DMS 273 treated with DMSO at 0.1 percent for 48 hours (cell line): ENCODE measurements at regions not wholly inside any gene's neighbourhood (a gene's known extent, or its start where the extent isn't known, plus 50 kb on each side); places are given as distances from the start of the nearest gene placed in this dataset.

Experiments
- DNase-seq: peaks from one replicate; lab custom pipeline; 2025; lab: John Stamatoyannopoulos, UW

DNA sequence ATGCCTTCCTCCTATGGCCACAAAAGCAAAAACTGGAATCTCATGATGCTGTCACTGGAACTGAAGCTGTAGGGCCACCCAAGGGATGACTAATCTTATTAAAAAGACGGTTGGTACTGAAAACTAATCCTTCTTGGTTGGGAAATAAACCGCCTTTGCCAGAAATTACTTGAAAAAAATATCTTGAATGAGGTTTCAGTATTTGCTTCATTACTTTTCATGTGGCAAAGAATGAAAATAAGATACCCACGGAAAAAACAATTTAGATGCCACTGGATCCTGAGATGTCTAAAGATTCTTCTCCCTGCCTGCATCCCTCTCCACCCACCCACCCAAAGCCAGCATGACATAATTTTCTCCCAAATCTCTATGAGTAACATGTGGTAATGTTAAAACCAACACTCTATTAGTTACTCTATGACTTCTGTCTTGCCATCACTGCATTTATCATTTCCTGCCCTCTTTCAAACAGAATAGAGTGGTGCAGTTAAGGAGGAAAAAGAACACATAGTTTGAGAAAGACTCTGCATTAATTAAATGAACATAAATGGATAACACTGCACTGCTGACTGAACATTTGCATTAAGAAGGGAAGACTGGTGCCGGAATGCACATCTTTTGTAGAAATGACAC lies 111.8 kb upstream of the DPH6 start:
- no peak for DNase-seq

DNA sequence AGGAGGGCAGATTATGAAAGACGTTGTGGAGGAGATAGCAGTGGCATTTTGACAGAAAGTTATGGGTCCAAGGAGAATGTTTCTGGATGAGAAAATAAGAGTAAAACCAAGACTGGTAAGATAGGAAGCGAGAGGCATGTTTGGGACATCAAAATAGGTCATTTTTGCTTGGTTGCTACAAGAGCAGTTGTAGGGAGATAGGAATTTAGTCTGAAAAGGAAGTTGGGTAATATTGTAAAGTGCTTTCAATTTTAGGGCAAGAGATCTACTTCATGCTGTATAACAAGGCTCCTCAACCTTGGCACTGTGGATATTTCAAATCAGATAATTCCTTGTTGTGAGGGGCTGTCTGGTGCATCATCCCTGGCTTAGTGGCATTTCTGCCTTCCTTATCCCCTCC lies 118.0 kb upstream of the DPH6 start:
- no peak for DNase-seq

DNA sequence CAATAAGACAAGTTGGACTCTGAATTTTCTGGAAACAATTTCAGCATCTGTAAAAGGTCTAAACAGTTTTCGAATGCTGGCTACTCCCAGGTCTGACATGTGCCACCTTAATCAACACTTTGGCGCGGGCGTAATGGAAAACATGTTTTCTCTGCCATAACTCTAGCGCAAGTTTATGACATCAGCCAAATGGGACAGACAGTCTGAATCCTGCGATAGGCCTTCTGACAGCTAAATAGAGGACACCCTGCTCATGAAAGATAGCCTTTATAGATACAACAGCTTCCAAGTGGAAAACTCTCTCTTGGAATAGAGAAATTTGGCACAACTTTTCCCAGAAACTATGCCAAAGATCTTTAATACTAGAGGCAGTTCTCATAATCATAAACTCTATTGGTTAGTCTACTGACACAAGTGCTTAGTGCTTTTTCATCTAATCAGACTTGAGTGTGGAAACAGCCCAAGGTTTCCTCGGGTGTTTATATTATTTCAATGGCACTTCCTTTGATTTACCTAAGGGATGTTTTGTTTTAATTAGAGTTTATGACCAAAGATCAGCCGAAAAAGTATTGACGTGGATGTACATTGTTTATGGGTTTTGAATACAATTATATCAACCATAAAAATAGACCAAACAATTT lies 120.1 kb upstream of the DPH6 start:
- DNase-seq, result no peak

DNA sequence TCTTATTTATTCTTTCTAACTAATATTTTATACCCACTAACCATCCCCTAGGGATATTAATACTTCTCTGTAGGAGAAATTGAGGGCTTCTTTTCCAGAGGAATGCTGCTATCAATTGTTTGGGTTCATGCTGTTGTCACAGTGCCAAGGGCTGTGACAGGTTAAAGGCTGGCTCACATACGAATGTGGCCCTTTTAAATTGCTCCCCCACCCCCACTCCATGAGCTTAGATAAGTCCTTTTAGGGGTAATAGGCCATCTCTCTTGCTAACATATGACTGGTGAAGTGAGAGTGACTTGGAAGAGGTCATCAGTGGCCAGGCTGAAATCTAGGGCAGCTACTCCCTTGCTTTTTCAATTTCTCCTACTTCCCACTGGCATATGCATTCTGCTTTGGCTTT lies 121.9 kb upstream of the DPH6 start:
- DNase-seq, result no peak

DNA sequence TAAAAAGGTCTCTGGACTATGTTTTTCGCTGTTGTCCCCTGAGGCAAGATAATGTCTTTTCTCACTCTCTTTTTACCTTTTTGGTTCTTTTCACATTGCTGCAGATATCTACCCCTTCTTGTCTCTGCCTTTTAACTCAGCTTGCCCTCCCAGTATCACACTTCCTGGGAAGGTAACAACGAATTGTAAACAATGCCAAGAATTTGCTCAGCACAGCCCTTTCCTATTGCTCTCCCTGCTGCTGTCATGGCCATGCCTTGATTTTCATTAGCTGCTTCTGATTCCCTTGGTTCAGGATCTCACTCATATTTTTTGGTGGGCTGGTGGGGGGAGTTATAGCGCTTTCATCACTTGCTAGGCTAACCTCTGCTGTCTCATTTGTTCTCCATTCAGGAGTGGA lies 123.1 kb upstream of the DPH6 start:
- no peak for DNase-seq

DNA sequence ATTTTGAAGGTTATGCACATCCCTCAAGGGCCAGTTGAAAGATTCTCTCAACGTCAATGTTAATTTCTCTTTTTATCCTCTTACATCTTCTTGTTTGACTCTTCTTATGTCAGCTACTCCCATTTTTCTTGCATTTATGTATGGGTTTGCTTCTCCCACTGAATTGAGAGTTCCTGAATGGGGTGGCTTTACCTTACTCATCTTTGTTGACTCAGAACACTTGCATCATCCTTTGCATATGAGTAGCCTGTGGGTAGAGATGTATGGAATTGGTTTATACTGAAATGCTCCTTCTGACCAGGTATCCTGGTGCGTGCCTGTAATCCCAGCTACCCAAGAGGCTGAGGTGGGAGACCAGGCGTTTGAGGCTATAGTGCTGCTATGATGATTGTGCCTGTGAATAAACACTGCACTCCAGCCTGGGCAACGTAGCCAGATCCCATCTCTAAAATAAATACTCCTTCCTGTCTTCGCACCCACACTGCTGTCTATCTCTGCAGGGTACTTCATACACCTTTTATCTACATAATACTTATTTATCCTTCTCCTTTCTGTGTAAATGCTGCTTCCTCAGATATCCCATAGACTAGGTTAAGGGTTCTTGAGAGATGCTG lies 123.6 kb upstream of the DPH6 start:
- DNase-seq, result no peak

DNA sequence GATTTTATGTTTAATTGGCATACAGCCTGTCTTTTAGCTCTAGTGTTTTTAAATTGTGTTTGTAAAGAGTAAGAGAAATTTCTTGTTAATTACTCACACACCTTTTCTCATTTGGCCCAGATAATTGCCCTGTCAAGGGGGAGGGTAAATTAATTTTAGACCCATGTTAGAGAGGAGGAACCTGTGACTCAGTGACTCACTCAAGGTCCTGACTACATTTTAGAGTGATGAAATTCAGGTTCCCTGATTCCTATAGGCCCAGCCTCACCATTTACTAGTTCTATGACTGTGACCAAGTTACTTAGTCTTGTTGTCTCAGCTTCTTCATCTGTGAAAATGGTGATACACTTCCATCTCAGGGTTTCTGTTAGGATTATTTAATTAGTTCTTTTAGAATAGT lies 125.2 kb upstream of the DPH6 start:
- no peak for DNase-seq

DNA sequence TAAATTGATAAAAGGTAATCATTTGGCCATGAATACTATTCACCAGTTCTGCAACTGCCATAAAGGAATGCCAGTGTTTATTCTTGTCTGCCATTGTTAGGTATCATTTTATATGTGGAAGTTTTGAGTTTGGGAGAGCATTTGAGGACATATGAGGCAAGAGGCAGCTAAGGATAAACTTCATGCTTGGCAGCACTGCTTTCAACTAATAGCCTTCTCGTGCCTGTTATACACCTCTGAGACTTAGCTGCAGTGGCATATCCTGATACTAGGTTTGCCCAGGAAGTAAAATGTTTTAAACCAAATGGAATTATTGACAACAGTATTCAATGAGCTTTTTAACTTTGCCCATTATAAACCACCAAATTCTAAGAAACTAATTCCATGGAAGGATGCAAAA lies 126.0 kb upstream of the DPH6 start:
- no peak for DNase-seq

DNA sequence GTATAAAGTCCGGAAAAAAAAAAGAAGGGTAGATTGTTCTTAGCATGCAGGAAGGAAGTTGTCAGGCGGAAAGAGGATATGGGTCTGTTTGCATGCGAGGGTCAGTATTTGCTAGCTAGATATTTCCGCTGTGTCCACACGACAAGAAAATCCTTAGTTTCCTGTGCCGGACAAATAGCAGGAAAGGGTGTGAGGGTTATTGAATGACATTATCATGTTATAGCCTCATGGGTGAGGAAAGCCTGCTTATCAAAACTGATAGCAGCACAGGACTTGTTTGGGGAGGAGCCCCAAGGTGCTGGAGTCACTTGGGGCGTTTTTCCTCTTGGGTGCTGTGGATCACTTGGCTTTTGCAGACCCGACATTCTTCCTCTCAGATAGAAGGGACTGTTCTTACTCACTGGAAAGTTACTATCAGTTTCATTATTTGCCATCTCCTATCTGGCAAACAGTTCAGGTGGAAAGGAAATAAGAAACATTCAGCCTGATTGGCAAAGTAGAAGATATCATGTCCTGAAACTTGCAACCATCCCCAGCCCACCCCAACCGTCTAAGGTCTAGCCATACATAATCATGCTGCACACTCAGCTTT lies 127.2 kb upstream of the DPH6 start:
- DNase-seq, result no peak

DNA sequence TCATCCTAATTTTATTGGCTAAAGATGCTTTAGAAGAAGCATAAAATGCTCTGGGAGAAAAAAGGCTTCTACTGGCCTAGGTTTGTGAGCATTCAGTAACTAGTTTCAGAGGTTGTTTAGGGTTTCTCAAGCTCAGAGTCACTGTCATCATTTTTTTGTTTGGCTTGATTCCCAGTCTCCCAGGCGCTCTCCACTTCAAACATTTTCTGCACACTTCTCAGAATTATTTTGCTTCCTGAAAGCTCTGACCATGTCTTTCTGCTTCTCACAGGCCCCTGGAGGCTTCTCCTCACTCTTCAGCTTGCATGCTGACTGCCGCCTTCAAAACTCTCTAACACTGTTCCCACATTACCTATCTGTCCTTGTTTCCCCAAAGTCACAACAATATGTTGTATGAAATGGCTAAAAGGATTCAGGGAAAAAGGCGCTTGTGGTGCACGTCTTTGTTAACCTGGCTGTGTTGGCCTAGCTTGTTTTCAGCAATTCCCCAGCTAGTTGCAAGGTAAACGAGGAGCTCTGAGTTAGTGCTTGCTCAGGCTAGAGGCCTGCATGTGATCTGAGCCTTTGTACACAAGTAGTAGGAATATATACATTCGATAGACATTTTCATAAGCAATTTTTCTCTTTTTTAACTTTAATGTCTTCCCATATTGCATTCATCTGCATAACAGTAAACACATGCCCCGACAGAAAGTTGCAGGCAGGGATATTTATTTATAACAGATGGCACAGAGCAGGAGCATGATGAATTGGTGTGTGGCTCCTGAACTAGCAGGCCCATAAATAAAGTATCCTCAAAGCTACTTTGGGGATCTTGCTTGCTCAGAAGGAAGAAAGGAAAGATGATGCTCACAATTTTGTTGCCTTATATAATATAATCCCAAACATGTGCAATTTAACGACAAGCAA lies 129.2 kb upstream of the DPH6 start:
- DNase-seq, result no peak

DNA sequence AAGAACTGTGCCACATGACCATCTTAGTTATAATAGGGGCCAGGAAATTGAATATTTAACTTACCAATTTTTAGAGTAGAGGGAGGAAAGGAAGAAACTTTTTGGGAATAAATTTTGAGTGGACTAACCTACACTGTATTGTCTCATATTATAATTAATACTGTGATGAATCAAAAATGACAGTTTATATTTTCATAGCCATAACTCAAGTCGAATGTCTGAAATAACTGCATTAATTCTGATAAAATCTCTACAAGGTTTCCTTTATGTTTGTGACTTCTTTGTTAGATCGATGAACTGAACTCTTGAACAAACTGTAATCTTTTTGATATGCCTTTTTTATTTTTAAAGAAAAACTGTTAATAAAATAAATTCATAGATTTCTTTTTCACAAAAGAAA lies 132.8 kb upstream of the DPH6 start:
- no peak for DNase-seq

DNA sequence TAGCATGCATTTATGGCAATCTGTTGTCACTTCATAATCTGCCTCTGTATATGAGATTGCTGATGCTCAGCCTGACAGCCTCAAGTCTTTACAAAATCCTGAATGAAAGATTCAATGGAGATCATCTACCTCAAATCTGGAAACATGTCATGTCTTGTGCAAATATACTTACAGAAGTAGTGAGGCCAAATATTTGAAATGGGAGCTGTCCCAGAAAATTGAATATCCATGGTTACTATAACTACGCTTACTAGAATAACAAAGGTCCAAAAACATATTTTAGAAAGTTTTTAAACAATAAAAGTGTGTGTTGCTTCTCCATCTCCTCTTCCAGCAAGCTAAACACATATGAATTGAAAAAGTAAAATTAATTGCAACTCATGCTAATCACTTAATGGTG lies 133.2 kb upstream of the DPH6 start:
- DNase-seq, result no peak

DNA sequence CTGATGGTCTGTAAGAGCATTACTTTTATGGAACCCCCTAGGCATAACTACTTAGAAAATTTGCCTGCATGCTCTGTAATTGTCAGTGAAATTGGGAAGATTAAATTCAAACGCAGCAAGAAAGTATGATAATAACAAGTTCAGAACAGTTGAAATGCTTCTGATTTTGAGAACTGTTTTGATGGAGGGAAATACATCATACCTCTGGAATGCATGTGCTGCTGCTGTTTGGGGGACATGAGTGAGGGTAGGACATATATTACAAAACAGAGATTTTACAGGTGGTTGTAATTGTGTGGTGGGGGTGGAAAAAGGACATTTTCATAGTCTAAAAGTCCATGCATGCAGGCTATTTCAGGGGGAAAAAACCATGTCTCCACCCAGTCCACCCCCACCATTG lies 135.0 kb upstream of the DPH6 start:
- no peak for DNase-seq

DNA sequence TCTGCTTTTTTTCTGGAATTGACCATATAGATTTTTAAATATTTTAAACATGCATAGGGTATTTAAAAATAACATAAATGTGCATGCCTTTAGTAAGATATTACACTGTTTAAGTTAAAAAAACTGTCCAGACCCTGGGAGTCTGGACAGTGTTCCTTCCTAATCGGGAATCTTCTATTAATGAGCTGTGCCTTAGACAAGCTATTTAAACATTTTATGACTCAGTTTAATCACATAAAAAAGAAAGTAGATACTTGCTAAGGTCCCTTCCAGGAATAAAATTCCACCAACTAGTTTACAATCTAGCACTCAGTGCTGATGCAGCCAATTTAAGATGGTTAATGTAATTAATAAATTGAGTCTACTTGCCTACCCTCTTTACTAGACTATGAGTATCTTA lies 140.4 kb upstream of the DPH6 start:
- DNase-seq, result no peak

DNA sequence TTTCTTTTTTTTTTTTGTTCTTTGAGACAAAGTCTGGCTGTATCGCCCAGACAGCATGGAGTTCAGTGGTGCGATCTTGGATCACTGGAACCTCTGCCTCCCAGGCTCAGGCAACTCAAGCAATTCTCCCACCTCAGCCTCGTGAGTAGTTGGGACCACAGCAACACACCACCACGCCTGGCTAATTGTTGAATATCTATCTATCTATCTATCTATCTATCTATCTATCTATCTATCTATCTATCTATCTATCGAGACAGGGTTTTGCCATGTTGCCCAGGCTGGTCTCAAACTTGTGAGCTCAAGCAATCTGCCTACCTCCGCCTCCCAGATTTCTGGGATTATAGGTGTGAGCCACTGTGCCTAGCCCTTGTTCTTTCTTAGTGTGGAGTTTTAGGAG lies 143.3 kb upstream of the DPH6 start:
- DNase-seq, result no peak

DNA sequence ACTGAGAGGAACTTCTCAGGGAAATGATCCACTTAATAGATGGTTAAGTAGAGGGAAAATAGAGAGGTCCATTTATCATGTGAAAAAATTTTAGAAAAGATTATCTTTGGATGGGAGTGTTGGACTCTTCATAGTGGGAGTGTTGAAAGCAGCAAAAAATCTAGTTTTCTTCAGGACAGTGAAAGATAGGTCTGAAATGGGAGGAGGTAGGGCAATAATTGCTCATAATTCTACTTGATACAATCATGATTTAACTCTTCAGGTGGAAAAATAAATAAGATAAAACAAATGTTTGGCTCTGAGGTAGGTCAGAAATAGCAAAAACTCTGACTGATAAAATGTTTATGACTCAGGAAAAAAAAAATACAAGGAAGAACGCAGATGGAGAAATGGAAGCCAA lies 144.1 kb upstream of the DPH6 start:
- DNase-seq, result no peak

DNA sequence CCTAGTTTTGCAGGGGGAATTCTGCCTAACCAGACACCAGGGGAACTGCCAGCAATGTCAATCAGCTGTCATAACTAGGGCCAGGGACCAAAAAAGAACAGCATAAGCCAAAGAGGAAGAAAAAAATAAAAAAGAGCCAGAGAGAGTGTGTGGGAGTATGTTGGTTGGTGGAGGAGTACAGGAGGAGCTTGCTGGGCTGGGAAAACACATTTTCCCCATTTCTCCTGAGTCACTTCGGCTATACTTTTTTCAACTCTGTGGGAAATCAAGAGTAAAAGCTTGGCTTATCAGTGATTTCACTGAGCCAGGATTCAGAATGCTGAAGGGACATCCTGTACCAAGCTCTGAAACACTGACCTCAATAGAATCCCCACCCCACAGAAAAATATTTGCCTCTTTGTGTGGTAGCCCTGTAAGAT lies 144.7 kb upstream of the DPH6 start:
- no peak for DNase-seq

DNA sequence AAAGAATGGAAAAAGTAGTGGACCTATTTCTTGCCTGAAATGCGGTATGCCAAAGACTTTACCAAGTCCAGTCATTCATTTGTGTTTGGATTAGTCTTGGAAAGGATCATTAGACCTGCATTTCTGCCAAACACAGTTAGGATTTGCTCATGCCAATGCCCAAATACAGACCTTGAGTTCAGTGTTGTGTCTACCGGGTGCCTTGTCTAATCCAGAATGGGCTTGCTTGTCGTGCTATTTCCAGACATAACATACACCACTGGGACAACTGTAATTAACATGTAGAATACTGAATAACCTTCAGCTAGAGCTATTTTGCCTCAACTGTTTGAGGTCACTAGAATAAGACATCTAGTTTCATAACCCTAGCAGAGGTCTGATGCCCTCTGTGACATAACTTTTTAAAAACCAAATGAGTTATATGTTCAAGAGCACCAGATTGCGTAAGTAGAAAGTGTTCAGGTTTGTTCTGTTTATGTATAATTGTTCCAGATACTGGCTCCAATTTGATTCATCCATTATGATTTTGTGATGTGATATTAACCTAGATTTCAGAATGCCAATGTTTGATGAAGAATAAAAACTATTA lies 145.3 kb upstream of the DPH6 start:
- DNase-seq, result no peak

DNA sequence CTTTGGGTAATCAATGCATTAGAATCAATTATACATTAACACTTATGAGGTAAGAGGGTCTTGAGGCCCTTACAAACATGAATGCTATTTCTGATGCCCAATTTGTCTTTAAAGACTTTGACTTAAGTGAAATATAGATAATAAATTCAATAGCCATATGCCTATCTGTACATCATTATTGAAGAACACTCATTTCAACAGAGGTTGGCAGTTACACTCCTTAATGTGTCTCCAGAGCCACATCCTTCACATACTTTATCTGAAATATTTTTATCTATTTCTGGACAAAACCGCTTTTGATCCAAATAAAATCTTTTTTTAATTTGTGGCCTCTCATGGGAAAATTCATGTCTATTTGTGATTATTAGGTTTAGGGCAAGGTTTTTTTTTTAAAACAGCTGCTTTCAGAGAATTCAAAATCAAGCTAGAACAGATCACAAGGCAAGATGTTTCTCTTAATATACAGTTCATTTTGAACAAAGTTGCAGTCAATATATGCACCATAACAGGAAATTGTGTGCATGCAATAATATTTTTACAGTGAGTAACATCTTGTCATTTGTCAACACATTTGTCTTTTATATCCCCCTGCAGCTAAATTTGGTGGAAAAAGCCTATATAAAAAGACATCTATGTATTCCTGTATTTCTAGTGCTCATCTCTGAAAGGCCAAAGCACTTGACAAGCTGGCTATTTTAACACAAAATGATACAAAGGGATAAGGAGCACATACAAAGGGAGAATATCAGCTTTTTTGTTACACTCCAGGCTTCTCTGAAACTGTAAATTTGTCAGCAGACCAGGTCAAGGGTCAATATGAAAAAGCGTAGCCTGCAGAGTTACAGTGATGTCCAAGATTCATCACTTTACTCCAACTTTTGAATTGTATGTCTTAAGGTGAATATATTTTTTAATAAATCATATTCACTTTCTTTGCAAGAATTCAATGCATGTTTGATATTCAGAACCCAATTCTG lies 146.2 kb upstream of the DPH6 start:
- DNase-seq, result no peak

DNA sequence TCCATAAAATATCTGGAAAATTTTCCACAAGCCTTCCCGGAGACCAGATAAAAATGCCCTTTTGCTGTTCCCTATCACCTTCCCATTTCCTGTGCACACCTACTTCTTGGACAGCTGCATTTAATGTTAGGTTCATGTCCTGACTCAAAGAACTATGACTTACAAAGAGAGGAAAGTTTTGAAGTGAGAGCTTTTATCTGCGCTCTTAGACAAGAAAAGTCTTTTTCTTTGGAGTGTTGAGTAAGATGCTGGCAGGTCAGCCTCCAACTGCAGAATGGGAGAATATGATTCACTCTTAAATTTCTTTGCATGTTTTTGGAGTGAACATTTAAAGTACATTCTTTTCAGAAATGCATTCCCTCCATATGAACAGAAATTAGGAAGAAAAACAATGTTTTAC lies 147.3 kb upstream of the DPH6 start:
- no peak for DNase-seq

DNA sequence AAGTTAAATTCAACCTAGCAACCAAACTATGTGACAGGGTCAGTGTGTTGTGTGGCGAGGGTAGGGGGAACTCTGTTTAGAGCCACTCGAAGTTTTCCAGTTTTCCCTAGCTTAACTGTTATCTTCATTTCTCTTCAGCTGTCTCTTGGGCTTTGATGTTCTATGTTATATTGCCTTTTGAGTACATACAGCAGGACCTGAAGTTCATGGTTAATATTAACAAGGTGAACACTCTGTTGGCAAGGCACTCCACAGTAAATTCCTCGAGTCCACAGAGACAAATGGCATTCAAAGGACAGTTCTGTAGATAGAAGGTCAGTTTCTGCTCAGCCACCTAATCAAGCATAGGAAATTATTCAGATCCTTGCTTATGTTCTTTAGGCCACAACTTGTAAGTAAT lies 147.9 kb upstream of the DPH6 start:
- no peak for DNase-seq
